Peyer's patch (tissue), 4 donors: ENCODE measurements at regions not wholly inside any gene's neighbourhood (a gene's known extent, or its start where the extent isn't known, plus 50 kb on each side); places are given as distances from the start of the nearest gene placed in this dataset.

Source experiments
- POLR2A ChIP-seq, 2 donors: fragments of 450-650 bp; IDR thresholded peaks; one replicate each; pipeline ENCODE4 v1.5.1; 2017; ENCODE audit warnings: antibody characterized with exemption in 2 of 2, mild to moderate bottlenecking in 2 of 2, moderate library complexity in 2 of 2
- TF ChIP-seq, protein P1 (sequence below), 6 experiments: fragments of 450-650 bp in 4 of 6; fragments of 200-600 bp in 2 of 6; sonication (generic) in 1 of 6; IDR thresholded peaks; one replicate each; pipeline ENCODE4 v1.5.1; 2017 to 2019; ENCODE audit warnings: antibody characterized with exemption in 6 of 6, mild to moderate bottlenecking in 3 of 6, moderate library complexity in 1 of 6

DNA sequence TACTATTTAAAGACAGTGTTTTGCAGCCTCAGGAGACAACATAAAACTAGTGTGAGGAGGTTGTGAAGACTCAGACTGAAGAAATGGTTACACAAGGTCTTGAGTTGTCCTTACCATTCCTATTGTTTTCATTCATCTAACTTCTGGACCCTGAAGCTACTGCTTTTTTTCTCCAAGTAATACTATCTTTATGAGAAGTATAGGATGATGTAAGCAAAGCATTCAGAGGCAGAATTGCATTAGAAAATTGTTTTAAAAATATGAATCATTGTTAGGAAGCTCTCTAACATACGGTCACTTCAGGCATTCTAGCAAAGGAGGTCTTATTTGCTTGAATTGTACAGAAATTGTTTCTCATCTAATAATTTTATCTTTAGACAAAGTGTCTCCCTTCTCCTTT is 357.8 kb downstream of the TLL1 start:
- TF ChIP-seq, protein P1, sequence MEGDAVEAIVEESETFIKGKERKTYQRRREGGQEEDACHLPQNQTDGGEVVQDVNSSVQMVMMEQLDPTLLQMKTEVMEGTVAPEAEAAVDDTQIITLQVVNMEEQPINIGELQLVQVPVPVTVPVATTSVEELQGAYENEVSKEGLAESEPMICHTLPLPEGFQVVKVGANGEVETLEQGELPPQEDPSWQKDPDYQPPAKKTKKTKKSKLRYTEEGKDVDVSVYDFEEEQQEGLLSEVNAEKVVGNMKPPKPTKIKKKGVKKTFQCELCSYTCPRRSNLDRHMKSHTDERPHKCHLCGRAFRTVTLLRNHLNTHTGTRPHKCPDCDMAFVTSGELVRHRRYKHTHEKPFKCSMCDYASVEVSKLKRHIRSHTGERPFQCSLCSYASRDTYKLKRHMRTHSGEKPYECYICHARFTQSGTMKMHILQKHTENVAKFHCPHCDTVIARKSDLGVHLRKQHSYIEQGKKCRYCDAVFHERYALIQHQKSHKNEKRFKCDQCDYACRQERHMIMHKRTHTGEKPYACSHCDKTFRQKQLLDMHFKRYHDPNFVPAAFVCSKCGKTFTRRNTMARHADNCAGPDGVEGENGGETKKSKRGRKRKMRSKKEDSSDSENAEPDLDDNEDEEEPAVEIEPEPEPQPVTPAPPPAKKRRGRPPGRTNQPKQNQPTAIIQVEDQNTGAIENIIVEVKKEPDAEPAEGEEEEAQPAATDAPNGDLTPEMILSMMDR (IDR thresholded peaks at IDR 0.05), result no peak
- no peak for TF ChIP-seq POLR2A (IDR thresholded peaks at IDR 0.05)
